NCI-H187 (cell line): ENCODE measurements at regions not wholly inside any gene's neighbourhood (a gene's known extent, or its start where the extent isn't known, plus 50 kb on each side); places are given as distances from the start of the nearest gene placed in this dataset.
"Not testable (repeated sequence)": the region's sequence is repeated elsewhere in the genome, so short reads cannot be mapped to it uniquely, and the experiment has no call there.

ENCODE experiments used
- DNase-seq, 2 experiments: peaks; one replicate each; lab custom pipeline; 2025; lab: John Stamatoyannopoulos, UW

DNA sequence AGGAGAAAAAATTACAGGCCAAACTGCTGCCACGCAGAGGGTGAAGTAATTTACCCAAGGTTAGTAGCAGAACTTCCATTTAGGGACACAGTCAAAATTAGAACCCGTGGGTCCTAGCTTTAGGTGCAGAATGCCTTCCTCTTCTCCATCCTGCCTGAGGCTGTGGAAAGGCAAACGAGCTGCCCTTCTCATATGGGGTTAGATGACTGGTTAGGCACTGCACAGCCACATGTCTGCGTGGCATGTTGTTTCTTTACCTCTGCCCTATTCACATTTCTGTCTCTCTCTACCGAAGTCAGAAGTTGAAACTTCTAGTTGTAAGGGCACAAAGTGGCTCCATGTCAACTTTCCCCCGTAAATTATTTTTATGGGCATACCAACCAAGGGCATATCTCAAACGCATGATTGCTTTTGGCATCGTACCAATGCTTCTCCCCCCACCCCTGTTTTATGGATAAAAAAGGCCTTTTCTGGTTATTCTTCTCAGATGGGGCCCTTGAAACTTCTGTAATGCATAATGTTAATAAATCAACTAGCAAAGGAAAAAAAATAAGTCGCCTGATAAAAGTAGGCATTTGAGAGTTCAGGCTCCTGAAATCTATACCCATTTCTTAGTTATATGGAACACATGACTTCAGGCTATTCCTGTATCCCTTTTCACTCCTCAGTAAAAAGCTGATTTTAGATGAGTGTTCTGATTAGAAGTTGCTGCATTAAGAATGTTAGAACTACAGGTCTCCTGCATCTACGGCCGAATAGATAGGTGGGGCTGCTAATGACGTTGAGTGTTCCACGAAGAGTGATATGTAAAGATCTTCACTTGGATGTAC lies 139.6 kb upstream of the NRIP1 start:
- DNase-seq = no peak

DNA sequence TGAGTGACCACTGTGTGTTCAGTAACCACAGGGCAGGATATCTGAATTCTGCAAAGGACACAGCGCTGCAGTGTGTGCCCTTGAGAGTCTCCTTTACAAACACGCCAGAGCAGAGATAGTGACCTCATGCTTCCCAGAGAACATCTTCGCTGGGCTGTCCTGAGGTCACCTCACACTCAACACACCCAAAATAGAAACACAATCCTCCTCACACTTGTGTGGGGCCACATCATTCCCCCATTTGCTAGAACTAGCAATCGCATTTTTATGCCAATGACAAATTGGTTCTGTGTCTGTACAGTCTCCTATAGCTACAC lies 140.1 kb upstream of the NRIP1 start:
- DNase-seq = no peak

DNA sequence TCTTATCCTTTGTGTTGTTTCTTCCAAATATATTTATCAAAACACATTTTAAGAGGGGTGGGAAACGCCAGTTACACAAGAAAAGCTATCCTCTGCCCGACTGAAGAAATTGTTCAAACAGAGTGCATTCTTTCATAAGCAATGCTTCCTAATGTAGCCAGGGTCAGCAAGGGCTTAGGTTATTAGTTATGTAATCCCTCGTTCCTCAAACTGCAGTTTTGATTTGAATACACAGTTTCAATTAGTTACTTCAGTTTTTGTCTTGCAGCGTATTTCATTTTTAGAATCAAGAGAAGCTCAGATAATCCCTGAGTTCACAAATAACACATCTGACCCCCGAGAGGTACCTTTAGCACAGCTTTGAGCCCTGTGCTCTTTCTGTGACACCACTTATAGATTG lies 141.7 kb upstream of the NRIP1 start:
- DNase-seq = no peak

DNA sequence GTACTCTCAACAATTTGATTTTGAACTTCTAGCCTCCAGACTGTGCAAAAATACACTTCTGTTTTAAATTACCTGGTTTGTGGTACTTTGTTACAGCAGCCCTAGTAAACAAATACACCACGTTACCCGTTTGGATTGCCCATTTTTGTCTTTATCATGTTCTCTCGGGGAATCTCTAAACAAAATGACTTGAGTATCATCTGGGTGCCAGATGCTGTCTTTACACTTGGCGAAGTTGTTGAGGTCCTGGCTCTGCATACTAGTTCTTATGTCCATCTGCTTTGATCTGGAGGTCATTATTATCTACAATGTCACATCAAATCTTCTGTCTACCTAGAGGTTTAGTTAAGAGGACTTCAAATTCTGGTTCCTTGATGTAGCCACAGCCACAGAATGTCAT lies 142.4 kb upstream of the NRIP1 start:
- DNase-seq = no peak

DNA sequence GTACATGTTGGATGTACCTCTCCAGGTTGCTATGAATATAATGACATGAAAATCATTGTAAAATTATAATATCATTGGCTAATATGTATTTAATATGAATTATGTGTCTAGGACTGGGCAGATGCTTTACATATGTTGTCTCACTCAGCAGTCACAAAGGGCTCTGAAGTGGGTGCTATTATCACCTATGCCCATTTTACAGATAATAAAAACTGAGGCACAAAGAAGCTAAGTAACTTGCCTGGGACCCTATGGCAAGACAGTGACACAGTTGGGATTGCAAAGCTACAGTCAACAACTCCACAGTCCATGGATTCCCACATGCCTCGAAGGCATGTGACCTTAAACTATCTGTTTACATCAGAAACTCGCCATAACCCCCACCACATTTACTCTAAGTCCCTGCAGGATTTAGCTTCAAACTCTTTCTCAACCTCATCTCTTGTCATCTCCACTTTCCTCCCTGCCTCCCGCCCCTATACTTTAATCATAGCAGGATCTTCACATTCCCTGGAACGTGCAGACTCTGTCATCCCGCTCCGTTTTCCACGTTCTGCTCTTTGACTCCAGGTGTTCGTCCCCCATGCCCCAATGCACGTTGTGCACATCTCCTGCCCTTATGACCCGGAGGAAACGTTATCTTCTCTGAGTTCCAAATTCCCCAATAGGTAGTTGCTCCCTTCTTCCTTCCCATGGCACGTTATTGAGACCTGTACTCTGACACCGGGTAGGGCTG lies 143.0 kb upstream of the NRIP1 start:
- DNase-seq = no peak

DNA sequence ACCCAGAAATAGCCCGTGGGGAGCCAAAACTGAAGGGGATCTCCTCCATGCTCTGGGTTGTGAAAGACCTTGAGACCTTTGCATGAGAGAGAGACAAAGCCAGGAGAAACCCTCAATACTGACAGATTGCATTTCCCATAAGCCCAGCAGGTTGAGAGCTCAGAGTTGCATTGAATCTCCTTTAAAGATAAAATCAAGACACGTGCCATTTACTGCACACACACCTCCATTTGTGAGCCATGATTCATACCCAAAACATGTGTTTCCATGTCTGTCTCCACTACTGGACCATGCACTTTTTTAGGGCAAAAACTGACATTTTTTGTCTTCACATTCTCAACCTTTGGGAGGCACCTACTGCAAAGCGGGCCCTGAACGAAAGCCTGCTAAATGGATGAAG lies 144.0 kb upstream of the NRIP1 start:
- DNase-seq = no peak

DNA sequence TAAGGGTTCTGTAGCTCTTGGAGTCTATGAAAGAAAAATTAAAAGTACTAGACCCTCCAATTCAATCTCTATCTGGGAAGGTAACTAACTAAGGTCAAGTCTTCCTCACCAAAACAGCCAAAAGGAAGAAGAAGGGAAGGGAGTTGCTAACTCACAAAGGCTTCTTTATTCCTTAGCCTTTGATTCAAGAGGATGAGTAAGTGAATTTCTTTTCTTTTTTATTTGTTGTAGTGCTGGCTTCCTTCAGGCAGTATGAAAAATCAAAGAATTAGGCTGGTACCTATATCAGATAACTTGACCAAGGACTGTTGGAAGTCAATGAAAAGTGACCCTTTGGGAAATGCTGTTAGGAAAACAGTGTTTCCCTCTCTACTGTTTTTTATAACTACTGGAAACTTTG lies 144.4 kb upstream of the NRIP1 start:
- no peak for DNase-seq

DNA sequence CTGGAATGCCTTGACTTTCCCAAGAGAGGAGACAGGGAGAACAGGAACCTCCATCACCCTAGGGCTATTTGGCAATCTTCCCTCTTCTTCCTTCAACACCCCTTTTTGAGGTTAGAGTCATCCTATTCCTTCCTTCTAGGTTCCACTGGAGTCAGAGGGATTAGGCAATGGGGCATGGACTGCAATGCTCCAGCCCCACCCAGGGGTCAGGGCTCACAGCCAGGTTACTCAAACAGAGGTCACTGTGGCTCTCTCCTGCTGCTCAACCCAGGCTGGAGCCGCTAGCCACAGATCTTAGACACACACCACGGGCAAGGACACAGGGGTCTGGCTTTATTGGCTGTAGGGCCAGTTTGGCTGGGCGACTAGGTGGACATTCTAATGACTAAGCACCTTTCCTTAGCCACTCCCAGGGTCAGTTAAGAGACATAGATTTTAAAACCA lies 145.5 kb upstream of the NRIP1 start:
- no peak for DNase-seq

DNA sequence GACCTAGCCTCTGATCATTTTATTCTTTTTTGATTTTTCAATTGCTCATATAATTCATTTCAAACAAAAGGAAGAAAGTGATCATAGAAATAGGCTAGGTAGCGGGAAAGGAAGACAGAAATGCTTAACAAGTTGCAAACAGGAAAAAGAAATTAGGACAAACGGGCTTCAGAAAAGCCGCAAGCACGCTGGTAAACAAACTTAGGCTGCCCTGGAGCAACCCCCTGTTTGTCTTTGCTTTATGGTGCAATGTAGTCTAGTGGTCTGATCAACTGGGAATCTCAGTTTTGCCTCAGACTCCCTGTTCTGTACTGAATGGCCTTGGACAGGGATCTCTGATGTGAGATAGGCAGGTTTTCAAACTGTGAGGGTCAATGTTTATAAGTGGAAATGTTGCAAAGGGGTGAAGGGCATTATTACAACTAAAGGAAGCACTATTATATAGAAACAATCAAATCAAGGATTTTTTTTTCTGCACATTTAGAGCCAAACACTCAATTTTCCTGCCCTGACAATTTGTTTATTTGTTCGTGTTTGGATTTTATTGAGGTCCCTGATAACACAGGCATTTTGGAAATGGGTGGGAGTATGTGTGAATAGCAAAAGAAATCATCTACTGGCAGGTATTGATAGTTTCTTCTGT lies 146.8 kb upstream of the NRIP1 start:
- DNase-seq = no peak

DNA sequence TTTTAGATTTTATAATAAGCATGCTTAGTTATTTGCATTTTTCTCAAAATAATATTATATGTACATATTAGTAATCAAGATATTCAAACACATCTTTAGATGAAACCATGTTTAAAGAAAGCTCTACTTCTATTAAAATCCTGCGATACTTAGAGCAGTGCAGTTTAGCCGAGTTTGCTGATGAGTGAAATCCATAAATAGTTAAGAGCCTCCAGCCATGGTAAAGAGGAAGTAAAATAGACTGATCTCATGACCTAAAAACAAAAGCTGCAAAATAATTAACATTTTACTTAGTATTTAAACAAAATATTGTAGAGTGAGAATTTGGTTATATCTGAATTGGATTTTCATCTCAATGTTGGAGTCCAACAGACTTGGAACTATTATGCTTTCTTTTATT lies 147.4 kb upstream of the NRIP1 start:
- DNase-seq = no peak

DNA sequence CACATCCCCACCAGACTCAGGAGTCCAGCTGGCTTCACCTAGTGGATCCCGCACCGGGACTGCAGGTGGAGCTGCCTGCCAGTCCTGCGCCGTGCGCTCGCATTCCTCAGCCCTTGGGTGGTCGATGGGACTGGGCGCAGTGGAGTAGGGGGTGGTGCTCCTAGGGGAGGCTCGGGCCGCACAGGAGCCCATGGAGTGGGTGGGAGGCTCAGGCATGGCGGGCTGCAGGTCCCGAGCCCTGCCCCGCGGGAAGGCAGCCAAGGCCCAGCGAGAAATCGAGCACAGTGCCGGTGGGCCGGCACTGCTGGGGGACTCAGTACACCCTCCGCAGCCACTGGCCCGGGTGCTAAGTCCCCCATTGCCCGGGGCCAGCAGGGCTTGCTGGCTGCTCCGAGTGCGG lies 153.7 kb upstream of the NRIP1 start:
- not testable (repeated sequence) for DNase-seq

DNA sequence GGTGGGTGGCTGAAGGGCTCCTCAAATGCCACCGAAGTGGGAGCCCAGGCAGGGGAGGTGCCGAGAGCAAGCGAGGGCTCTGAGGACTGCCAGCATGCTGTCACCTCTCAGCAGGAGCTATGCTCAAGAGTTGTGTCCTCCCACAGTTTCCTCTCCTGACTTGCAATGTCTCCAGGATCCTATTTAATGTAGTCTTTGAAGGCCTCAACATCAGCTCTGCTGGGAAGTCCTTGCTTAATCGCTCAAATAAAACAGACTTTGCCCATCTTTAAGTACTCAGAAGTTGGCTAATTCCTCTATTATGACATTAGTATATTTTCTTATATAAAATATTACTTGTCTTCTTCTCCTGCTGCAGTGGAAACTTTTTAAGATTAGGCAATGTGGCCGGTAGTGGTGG lies 154.2 kb upstream of the NRIP1 start:
- DNase-seq = no peak

DNA sequence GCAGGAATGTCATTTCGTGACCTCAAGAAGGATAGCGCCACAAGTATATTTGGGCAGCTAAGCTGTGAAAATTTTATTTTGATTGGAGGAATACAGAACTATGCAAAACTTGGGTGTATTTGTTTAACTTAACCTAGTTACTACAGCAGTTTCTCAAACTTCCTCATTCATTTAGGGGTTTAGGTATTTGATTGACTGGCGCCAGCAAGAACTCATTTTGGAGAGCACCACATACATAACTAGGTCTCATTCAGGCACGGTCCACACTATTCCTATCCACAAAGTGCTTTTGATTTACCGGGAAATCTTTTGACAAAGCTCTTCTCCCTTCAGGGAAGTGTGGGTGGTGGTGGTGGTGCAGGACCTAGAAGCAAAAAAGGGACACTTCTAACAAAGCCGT lies 155.1 kb upstream of the NRIP1 start:
- no peak for DNase-seq

DNA sequence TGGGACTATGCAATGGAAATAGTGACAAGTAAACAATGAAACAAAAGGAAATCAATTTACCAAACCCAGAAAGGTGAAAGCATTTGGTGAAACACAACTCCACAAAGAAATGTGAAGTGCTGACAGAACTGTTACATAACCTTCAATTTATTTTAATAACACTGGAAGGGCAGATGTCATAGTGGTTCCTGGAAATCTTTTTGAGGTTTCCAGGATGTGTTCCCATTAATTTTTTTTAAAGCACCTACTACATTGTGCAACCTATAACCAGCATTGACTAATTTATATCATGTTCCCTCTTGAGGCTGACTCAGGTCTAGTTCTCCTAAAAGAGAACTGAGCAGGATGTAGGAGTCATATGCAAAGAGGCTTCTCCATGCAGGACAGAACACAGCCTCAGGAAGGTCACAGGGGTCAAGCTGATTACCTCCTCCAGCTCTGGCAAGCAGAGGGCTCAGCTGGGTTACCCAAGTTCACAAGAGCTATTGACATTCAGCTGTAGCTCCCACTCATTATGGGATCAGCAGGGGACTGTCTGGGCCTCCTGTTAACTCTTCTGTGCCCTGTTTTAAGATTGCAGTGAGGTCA lies 157.1 kb upstream of the NRIP1 start:
- DNase-seq = no peak

DNA sequence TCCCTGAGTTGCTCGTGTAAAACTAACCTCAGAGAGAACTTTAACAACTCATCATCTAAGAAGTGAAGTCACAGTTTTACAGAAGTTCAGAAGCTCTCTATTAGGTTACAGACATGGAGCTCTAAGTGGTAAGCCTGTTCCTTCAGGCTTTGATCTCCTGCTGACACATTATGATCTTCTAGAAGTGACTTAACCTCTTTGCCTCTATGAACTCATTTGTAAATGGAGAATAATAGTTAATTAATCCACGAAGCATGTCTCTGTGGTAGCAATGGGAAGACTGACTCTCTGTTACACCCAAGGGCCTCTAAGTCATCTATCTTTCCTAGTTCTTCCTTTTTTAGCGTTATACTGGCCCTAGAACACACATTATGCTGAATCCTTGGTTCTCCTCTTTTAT lies 157.9 kb upstream of the NRIP1 start:
- no peak for DNase-seq

DNA sequence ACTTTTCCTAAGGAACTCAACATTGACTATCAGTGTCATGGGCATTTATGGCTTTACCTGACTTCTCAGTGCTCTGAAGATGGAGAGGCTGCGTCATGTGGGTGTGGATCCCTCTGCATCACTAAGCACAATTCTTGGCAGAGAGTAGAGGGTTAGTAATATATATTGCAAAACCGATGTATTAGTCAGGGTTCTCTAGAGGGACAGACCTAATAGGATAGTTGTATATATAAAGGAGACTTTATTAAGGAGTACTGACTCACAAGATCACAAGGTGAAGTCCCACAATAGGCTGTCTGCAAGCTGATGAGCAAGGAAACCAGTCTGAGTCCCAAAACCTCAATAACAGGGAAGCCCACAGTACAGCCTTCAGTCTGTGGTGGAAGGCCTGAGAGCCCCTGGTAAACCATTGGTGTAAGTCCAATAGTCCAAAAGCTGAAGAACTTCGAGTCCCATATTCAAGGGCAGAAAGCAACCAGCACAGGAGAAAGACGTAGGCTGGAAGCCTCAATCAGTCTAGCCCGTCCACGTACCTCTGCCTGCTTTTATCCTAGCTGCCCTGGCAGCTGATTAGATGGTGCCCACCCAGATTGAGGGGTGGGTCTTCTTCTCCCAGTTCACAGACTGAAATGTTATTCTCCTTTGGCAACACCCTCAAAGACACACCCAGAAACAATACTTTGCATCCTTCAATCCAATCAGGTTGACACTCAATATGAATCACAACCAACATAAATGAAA lies 159.7 kb upstream of the NRIP1 start:
- no peak for DNase-seq

DNA sequence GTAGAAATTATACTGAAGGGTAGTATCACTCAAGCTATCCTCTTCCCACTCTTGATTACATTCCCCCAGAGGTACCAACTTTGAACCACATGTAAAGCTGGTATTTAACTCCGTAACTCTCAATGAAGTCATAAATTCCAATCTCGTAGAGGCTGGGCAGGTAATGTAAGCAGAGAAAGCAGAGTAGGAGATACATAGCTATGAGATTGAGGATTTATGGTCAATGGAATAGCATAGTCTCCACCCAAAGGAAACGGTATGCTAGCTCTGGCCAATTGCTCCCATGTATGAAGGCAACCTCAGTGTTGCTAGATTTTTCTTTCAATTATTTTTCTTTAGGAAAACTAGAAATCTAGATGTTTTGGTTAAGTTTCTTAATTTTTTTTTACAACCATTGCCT lies 163.1 kb upstream of the NRIP1 start:
- no peak for DNase-seq

DNA sequence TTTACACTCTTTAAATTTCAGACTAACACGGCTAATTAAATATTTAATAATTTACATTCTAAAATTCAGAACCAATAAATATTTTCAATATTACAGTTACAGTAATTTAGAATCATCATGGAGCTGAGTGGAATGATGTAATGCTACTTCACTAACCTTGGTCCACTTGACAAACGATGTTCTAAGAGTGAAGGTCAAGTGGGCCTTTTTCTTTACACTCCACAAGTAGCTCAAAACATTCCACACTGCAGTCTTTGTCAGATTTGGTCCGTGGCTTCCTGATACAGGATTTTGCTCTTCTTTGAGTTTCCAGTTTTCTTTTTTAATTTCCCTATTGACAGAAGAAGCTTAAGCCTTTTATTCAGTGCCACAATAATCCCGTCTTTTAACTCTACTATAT lies 164.6 kb upstream of the NRIP1 start:
- no peak for DNase-seq

DNA sequence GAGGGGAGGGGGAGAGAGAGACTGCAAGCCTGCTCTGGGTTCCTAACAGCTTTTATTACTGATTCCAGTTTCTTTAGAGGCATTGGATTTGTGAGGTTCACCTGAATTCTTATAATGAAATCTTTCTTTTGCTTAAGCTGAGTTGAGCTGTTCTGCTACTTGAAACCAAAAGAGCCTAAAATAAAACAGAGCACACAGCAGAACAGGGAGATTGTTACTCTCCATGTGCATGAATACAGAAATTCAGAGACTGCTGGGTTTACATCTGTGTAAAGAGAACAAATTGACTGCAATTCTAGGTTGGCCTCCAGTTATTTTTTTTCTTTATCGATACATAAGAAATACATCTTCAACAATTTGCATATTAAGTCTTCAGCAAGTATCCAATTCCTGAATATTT lies 168.8 kb upstream of the NRIP1 start:
- DNase-seq = no peak

DNA sequence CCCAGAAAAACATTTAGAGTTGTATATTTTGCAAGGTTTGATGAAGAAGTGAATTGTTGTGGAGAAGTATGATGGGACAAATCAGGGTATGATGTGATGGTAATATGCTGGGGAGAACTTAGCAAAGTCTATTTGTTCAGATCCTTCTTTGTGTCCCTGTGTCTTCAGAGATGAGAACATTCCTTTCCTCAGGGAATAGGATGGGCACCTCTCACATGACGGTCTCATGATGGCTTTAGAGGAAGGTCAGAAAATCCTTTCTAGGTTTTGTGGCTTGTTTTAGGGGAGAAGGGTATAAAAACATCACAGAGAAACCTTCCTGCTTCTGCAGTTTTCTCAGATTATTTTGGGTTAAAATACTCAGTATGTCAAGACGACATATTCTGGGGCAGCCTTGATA lies 171.3 kb upstream of the NRIP1 start:
- DNase-seq = no peak

DNA sequence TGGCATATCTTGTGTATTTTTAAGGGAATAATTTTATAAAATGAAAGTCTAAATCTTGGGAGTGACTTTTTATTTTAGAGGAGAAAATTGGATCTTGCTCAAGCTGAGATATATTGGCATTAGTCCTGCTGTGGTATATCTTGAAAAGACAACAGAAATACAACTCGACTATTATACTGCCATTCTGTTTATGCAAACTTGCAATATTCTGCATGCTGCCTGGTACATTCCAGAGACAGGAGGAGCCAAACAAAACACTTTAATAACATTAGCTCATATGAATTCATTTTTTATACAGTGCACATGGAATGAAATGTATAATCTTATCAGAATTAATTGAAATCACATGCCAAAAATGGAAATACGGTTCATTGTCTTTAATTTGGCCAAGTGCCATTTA lies 176.0 kb upstream of the NRIP1 start:
- DNase-seq = no peak
